ENCODE measurements at regions not wholly inside any gene's neighbourhood (a gene's known extent, or its start where the extent isn't known, plus 50 kb on each side); places are given as distances from the start of the nearest gene placed in this dataset.
"Not testable (repeated sequence)": the region's sequence is repeated elsewhere in the genome, so short reads cannot be mapped to it uniquely, and the experiment has no call there.

DNA sequence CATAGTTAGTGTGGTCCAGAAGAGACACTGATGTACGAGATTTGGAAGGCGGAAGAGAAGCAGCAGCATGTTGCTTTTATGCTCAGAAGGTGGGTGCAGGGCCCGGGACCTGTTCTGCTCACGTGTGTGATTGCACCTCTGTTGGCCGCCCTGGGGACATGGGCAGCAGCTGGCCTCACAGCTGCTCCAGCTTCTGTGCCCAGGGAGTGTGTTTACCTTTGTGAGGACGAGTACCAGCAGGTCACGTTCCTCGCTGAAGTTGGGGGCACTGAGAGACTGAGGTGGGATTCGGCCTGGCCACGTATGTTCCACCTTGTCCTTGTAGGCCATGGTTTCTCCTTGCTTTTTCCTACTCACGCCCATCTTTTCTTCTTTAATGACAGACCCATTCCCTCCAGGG, 86.3 kb downstream of the PMAIP1 start:
- Histone ChIP-seq H3K4me3 (no peak overlapping the region), H3K27me3 (no peaks in the 10 kb centered on the region), H3K27ac (no peak overlapping the region), H3K36me3 (no peaks in the 10 kb centered on the region), H3K9me3 (ENCODE audit: low read depth) (no peaks in the 10 kb centered on the region), H3K4me1 (ENCODE audit: low read depth) (no peaks in the 10 kb centered on the region)
- DNase-seq (ENCODE audit: low read depth in 1 of 2, low spot score in 1 of 2), result no peak
- TF ChIP-seq, protein P1, sequence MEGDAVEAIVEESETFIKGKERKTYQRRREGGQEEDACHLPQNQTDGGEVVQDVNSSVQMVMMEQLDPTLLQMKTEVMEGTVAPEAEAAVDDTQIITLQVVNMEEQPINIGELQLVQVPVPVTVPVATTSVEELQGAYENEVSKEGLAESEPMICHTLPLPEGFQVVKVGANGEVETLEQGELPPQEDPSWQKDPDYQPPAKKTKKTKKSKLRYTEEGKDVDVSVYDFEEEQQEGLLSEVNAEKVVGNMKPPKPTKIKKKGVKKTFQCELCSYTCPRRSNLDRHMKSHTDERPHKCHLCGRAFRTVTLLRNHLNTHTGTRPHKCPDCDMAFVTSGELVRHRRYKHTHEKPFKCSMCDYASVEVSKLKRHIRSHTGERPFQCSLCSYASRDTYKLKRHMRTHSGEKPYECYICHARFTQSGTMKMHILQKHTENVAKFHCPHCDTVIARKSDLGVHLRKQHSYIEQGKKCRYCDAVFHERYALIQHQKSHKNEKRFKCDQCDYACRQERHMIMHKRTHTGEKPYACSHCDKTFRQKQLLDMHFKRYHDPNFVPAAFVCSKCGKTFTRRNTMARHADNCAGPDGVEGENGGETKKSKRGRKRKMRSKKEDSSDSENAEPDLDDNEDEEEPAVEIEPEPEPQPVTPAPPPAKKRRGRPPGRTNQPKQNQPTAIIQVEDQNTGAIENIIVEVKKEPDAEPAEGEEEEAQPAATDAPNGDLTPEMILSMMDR (IDR thresholded peaks at IDR 0.05; ENCODE audit: low read depth, low read length), result no peak

DNA sequence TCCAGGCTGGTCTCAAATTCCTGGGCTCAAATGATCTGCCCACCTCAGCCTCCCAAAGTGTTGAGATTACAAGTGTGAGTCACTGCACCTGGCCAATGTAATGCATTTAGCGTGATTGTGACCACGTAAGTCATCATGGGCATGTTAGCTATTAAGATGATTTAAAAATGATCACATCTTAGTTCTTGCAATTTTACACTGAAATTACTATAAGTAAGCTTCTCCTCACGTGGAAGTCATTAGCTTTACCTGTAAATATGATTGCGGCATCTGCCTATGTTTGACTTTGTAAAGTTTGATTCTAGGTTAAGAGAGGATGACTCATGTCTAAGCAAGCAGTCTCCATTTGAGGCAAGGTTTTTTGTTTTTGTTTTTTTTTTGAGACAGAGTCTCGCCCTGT, 85.5 kb downstream of the PMAIP1 start:
- H3K27ac ChIP-seq, result no peak overlapping the region
- H3K36me3 ChIP-seq, result no peaks in the 10 kb centered on the region
- no peaks in the 10 kb centered on the region for H3K4me1 ChIP-seq (ENCODE audit: low read depth)
- TF ChIP-seq, protein P1 (IDR thresholded peaks at IDR 0.05; ENCODE audit: low read depth, low read length), result no peak
- no peaks in the 10 kb centered on the region for H3K27me3 ChIP-seq
- no peak overlapping the region for H3K4me3 ChIP-seq
- no peak for DNase-seq (ENCODE audit: low read depth in 1 of 2, low spot score in 1 of 2)
- no peaks in the 10 kb centered on the region for H3K9me3 ChIP-seq (ENCODE audit: low read depth)

DNA sequence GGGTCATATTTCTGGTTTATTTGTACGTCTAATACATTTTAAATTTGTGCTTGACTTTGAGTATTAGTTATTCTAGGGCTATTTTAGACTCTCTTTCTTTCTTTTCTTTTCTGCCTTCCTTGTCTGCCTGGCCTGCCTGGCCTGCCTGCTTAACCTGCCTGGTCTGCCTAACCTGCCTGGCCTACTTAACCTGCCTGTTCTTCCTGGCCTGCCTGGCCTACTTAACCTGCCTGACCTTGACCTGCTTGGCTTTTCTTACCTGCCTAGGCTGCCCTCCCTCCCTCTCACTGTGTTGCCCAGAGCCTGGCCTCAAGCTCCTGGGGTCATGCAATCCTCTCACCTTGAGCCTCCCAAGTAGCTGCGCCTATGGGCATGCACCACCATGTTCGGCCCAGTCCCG, 83.7 kb downstream of the PMAIP1 start:
- Histone ChIP-seq H3K4me3 (no peak overlapping the region), H3K27me3 (no peaks in the 10 kb centered on the region), H3K4me1 (ENCODE audit: low read depth) (no peaks in the 10 kb centered on the region), H3K27ac (no peak overlapping the region), H3K36me3 (no peaks in the 10 kb centered on the region), H3K9me3 (ENCODE audit: low read depth) (no peaks in the 10 kb centered on the region)
- TF ChIP-seq, protein P1 (IDR thresholded peaks at IDR 0.05; ENCODE audit: low read depth, low read length), result no peak
- DNase-seq (ENCODE audit: low read depth in 1 of 2, low spot score in 1 of 2), result no peak

DNA sequence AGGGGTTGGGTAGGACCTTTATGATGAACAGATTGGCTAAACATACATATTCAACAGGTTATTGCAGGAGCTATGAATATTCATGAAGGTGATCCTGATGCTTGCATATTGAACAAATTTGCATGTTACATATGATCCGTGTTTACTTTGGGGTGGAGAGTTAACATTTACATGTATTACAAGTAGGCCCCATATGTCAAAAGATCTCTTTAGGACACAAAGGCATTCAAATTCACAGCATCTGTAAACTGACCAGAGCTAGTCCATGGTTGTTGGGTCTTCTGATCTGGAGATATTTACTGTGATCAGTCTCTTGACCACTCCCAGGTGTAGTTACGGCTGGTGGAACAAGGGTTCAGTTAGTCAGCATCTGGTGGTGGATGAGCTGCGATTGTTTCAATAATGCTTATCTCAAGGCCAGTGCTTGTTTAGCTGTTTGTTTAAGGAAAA, 80.4 kb downstream of the PMAIP1 start:
- no peak overlapping the region for H3K4me3 ChIP-seq
- DNase-seq (ENCODE audit: low read depth in 1 of 2, low spot score in 1 of 2), result no peak
- no peaks in the 10 kb centered on the region for H3K27me3 ChIP-seq
- H3K4me1 ChIP-seq (ENCODE audit: low read depth), result no peaks in the 10 kb centered on the region
- H3K9me3 ChIP-seq (ENCODE audit: low read depth), result no peaks in the 10 kb centered on the region
- no peak overlapping the region for H3K27ac ChIP-seq
- no peaks in the 10 kb centered on the region for H3K36me3 ChIP-seq
- TF ChIP-seq, protein P1 (IDR thresholded peaks at IDR 0.05; ENCODE audit: low read depth, low read length), result no peak

DNA sequence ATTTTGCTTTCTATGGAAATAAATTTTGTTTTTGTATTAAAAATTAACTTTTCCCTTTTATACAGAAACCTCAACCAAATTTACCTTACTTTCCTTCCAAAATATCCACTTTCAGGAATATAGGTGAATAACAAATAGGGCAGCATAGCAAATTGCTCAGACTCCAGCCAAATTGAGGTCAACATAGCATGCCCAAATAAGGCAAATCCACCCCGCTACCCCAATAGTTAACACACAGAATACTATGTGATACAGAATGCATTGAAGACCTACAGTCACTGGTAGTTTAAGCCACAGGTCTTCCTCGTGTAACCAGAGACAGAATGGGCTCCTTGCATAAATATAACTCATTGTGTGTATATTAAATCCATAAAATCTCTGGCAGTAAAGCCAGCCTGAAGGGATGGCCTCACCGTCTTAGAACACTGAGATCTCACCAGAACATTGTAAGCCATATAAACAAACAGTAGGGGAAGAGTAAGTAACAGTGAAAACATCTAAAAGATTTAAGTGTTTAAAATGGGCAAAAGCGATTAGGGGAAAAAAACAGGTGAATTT, 72.2 kb downstream of the PMAIP1 start:
- no peak overlapping the region for H3K4me3 ChIP-seq
- TF ChIP-seq, protein P1 (IDR thresholded peaks at IDR 0.05; ENCODE audit: low read depth, low read length), result no peak
- no peaks in the 10 kb centered on the region for H3K27me3 ChIP-seq
- no peaks in the 10 kb centered on the region for H3K9me3 ChIP-seq (ENCODE audit: low read depth)
- no peak for DNase-seq (ENCODE audit: low read depth in 1 of 2, low spot score in 1 of 2)
- no peak overlapping the region for H3K27ac ChIP-seq
- no peaks in the 10 kb centered on the region for H3K4me1 ChIP-seq (ENCODE audit: low read depth)
- H3K36me3 ChIP-seq, result no peaks in the 10 kb centered on the region

DNA sequence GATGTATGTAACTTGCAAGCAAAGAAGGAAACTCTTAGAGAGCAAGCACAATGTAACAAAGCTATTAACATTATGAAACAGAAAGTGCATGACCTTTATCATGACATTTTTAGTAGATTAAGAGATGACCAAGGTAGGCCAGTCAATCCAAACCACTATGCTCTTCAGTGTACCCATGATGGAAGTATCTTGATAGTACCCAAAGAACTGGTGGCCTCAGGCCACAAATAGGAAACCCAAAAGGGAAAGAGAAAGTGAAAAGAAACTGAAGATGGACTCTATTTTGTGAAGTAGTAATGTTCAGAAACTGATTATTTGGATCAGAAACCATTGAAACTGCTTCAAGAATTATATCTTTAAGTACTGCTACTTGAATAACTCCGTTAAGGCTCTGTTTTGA, 71.3 kb downstream of the PMAIP1 start:
- not testable (repeated sequence) for H3K4me3 ChIP-seq; H3K36me3 ChIP-seq; H3K4me1 ChIP-seq (ENCODE audit: low read depth); H3K27me3 ChIP-seq; H3K9me3 ChIP-seq (ENCODE audit: low read depth); DNase-seq (ENCODE audit: low read depth in 1 of 2, low spot score in 1 of 2); H3K27ac ChIP-seq

DNA sequence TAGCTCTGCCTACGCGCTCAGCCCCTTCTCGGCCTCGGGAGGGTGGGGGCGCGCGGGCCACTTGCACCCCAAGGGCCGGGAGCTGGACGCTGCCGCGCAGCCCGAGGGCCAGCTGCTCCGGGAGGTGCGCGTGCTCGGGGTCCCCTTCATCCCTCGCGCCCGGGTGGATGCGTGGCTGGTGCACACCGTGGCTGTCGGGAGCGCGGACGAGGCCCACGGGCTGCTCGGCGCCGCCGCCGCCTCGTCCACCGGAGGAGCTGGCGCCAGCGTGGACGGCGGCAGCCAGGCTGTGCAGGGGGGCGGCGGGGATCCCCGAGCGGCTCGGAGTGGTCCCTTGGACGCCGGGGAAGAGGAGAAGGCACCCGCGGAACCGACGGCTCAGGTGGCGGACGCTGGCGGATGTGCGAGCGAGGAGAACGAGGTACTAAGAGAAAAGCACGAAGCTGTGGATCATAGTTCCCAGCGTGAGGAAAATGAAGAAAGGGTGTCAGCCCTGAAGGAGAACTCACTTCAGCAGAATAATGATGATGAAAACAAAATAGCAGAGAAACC, 69.8 kb downstream of the PMAIP1 start:
- H3K4me1 ChIP-seq (ENCODE audit: low read depth); DNase-seq (ENCODE audit: low read depth in 1 of 2, low spot score in 1 of 2); H3K27me3 ChIP-seq; H3K9me3 ChIP-seq (ENCODE audit: low read depth); H3K4me3 ChIP-seq; H3K36me3 ChIP-seq; H3K27ac ChIP-seq: not testable (repeated sequence)

Data from cardiac muscle cell (in vitro differentiated cells and primary cell).